GM13976 (cell line): ENCODE measurements at regions not wholly inside any gene's neighbourhood (a gene's known extent, or its start where the extent isn't known, plus 50 kb on each side); places are given as distances from the start of the nearest gene placed in this dataset.
"Not testable (repeated sequence)": the region's sequence is repeated elsewhere in the genome, so short reads cannot be mapped to it uniquely, and the experiment has no call there.

Experiments
- DNase-seq: peaks from one replicate; pipeline ENCODE4 v3.0.0; 2012; ENCODE audit warnings: low spot score
- CTCF ChIP-seq: IDR thresholded peaks from 2 replicates; pipeline ENCODE4 v1.5.1; 2012; ENCODE audit warnings: borderline replicate concordance, mild to moderate bottlenecking; ENCODE audit not compliant: insufficient read depth; ENCODE audit errors: extremely low read depth, missing control alignments, control extremely low read depth
- in situ Hi-C: fragments of 300-500 bp; cut with MboI; formaldehyde crosslinking; loops from one replicate; pipeline ENCODE4 v1.12.0; 2022; ENCODE audit warnings: low sequenced_read_pairs, mixed read lengths, inconsistent platforms; ENCODE audit not compliant: unreplicated experiment

DNA sequence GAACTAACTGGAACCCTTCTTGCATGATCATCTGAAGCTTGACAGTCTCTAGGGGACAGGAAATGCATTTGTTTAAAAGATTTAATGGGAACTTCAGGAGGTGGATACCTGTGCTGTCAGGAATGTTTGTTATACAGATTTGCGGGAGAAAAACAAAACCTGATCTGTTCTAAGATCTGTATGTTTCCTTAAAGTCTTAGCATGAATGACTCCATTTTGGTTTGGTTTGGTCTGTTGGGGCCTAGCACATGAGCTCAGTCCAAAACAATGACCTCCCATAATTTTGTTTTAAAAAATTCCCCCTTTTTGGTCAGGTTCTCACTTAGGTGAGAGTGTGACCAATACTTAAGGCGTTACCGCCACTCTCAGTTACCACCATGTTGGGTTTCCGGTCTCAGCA lies 138.7 kb downstream of the AKR1D1 start:
- in situ Hi-C loops: no loop called here
- DNase-seq: no peak
- TF ChIP-seq CTCF: no peak

GRCh38 chr7:138220321-138220720 lies 144.1 kb downstream of the AKR1D1 start:
- in situ Hi-C loops, DNase-seq: not testable (repeated sequence)

- in situ Hi-C loops, DNase-seq: not testable (repeated sequence)
Observed at GRCh38 chr7:138221388-138221787, 145.1 kb downstream of the AKR1D1 start.

DNA sequence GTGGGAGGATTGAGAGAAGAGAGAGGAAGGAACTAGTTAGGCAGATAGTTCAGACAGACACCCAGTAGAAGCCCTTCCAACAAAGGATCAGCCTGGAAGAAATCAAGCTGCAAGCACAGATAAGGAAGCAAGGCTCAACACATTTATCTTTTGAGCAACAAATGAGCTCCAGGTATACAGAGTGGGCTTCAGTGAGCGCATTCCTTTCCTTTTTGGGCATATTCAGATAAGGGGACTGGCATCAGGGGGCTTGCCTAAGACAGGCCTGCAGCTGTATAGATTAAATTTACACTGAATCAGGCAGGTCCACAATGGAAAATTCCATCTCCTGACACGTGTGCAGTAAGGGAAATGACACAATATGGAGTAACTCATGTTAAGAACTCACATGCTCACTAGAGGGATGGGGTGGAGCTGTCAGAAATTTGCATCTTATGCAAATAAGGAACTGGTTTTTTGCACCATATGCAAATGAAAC lies 147.2 kb downstream of the AKR1D1 start:
- DNase-seq: no peak
- TF ChIP-seq CTCF: no peak
- in situ Hi-C loops: no loop called here

- no peak for DNase-seq
- TF ChIP-seq CTCF: no peak
- in situ Hi-C loops: no loop called here
Observed at GRCh38 chr7:138226001-138226476, 149.8 kb downstream of the AKR1D1 start.

DNA sequence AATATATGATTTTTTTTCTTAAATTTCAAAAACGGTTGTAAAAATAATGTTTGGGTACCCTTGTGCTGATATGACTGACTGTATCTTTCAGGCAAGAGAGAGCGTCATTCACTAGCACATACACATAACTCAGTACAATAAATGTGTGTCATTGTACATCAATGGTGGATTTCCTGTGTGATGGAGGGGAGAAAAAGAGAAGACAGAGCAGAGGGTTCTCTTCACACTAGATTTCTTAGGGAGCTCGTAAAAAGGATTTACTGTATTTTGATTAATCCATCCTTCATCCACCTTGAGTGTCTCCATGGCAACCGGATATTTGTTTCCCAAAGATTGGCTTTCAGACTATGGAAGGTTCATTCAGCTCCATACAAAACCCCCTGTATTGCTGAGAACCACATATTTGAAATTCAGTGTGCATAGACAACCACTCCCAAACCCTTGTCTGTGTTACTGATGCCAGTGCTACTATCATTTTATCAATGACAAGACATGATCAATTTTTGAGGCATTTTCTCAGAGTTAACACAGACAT lies 150.6 kb downstream of the AKR1D1 start:
- in situ Hi-C loops: no loop called here
- no peak for DNase-seq
- no peak for TF ChIP-seq CTCF

DNA sequence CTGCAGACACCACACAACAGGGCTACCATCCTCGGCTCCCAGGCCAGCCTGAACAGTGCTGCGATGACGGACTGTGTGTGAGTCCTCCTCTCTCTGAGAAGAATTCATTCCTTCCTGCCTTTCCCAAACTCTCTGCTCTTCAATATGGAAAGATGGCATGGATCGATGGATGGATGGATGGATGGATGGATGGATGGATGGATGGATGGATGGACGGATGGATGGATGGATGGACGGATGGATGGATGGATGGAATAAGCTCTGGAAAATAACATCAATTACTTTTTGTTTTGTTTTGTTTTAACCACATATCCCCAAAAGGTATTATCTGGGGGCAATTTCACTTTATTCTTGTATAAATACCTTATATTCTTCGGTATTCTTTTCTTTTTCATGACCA lies 151.9 kb downstream of the AKR1D1 start:
- in situ Hi-C loops: no loop called here
- DNase-seq: no peak
- TF ChIP-seq CTCF: no peak

- no peak for DNase-seq
- TF ChIP-seq CTCF: no peak
- in situ Hi-C loops: no loop called here
Observed at GRCh38 chr7:138228769-138229168, 152.5 kb downstream of the AKR1D1 start.
